Endodermal cell (in vitro differentiated cells): ENCODE measurements at regions not wholly inside any gene's neighbourhood (a gene's known extent, or its start where the extent isn't known, plus 50 kb on each side); places are given as distances from the start of the nearest gene placed in this dataset.

ENCODE experiments used
- DNase-seq: peaks from one replicate; pipeline ENCODE4 v3.0.0-alpha.2; 2017
- H3K27ac ChIP-seq: 2 replicates; pipeline ENCODE4 v1.5.1; 2013; ENCODE audit warnings: mild to moderate bottlenecking, low read depth, low read length, moderate library complexity
- H3K27me3 ChIP-seq: 2 replicates; pipeline ENCODE4 v1.6.1; 2013; ENCODE audit warnings: mild to moderate bottlenecking, low read length, moderate library complexity; ENCODE audit not compliant: insufficient read depth, control insufficient read depth, poor library complexity, severe bottlenecking
- H3K36me3 ChIP-seq: 2 replicates; pipeline ENCODE4 v1.7.0; 2013; ENCODE audit warnings: mild to moderate bottlenecking, low read length, moderate library complexity; ENCODE audit not compliant: control insufficient read depth, insufficient read depth
- H3K4me1 ChIP-seq: one replicate; pipeline ENCODE4 v1.7.0; 2013; ENCODE audit warnings: low read length; ENCODE audit not compliant: control insufficient read depth, insufficient read depth
- H3K4me3 ChIP-seq: 2 replicates; pipeline ENCODE4 v1.5.1; 2013; ENCODE audit warnings: mild to moderate bottlenecking, low read length, moderate library complexity
- H3K9ac ChIP-seq: 2 replicates; pipeline ENCODE4 v1.6.1; 2013; ENCODE audit warnings: mild to moderate bottlenecking, low read length, moderate library complexity; ENCODE audit not compliant: poor library complexity, severe bottlenecking; ENCODE audit errors: extremely low read depth
- H3K9me3 ChIP-seq: 2 replicates; pipeline ENCODE4 v1.6.1; 2013; ENCODE audit warnings: mild to moderate bottlenecking, low read length, moderate library complexity; ENCODE audit not compliant: control insufficient read depth
- H3K27ac Mint-ChIP-seq: 2 replicates; pipeline ENCODE4 v1.8.0; 2020; ENCODE audit warnings: mixed read lengths
- H3K27me3 Mint-ChIP-seq: 2 replicates; pipeline ENCODE4 v1.8.0; 2021; ENCODE audit warnings: mild to moderate bottlenecking, mixed read lengths; ENCODE audit not compliant: insufficient read depth
- H3K36me3 Mint-ChIP-seq: 2 replicates; pipeline ENCODE4 v1.8.0; 2020; ENCODE audit warnings: low read depth, mixed read lengths
- H3K4me1 Mint-ChIP-seq: 2 replicates; pipeline ENCODE4 v1.8.0; 2020; ENCODE audit warnings: mixed read lengths
- H3K4me3 Mint-ChIP-seq: 2 replicates; pipeline ENCODE4 v1.8.0; 2020; ENCODE audit warnings: mild to moderate bottlenecking, moderate library complexity, mixed read lengths
- H3K9me3 Mint-ChIP-seq: 2 replicates; pipeline ENCODE4 v1.8.0; 2020; ENCODE audit warnings: mild to moderate bottlenecking, mixed read lengths
- WGBS, 2 experiments: methylation state at CpG; one replicate each; pipeline versions ENCODE4 v1.1.5 to v1.1.7; 2013; ENCODE audit warnings: missing lambda C conversion rate in 2 of 2, mixed read lengths in 1 of 2; ENCODE audit not compliant: insufficient coverage in 1 of 2, insufficient read length in 1 of 2; 5-methylcytosine and 5-hydroxymethylcytosine counted together
- TF ChIP-seq, protein P1 (sequence below): fragments of 200-600 bp; sonication (generic); conservative IDR thresholded peaks from 2 replicates; pipeline ENCODE4 v1.5.0; 2021; ENCODE audit warnings: antibody characterized with exemption, mild to moderate bottlenecking

DNA sequence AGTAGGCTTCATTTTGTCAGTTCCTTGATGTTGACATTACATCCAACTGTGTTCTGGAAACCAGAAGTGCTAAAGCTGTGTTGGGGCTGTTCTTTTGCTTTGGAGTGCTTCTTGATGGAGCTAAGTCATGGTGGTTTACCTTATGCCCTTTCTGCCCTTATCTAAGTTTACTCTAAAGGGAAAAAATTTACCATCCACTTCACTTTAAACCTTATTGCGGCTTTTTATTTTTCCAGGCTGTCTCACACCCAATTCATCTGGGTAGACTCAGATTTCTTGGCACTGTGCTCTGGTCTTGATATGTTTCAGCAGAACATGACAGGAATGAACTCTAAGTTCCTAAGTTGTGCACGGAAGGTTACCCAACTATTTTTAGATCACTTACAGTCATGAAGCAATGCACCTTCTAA, 104.7 kb upstream of the TTC29 start:
- Histone ChIP-seq H3K27ac (no peak overlapping the region), H3K4me3 (no peak overlapping the region), H3K27me3 (no peaks in the 10 kb centered on the region), H3K9me3 (peaks cover 7% of the 10 kb centered on the region), H3K36me3 (no peaks in the 10 kb centered on the region), H3K9ac (no peak overlapping the region), H3K4me1 (no peaks in the 10 kb centered on the region)
- Mint-ChIP-seq H3K9me3 (peaks cover 10% of the 10 kb centered on the region), H3K27ac (no peak overlapping the region), H3K4me3 (no peak overlapping the region), H3K4me1 (peaks cover 9% of the 10 kb centered on the region), H3K36me3 (no peaks in the 10 kb centered on the region), H3K27me3 (no peaks in the 10 kb centered on the region)
- TF ChIP-seq, protein P1, sequence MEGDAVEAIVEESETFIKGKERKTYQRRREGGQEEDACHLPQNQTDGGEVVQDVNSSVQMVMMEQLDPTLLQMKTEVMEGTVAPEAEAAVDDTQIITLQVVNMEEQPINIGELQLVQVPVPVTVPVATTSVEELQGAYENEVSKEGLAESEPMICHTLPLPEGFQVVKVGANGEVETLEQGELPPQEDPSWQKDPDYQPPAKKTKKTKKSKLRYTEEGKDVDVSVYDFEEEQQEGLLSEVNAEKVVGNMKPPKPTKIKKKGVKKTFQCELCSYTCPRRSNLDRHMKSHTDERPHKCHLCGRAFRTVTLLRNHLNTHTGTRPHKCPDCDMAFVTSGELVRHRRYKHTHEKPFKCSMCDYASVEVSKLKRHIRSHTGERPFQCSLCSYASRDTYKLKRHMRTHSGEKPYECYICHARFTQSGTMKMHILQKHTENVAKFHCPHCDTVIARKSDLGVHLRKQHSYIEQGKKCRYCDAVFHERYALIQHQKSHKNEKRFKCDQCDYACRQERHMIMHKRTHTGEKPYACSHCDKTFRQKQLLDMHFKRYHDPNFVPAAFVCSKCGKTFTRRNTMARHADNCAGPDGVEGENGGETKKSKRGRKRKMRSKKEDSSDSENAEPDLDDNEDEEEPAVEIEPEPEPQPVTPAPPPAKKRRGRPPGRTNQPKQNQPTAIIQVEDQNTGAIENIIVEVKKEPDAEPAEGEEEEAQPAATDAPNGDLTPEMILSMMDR = no peak
- no peak for DNase-seq
- 85 to 89% methylated on average over 2 of the region's 2 CpGs for WGBS, 2 experiments

DNA sequence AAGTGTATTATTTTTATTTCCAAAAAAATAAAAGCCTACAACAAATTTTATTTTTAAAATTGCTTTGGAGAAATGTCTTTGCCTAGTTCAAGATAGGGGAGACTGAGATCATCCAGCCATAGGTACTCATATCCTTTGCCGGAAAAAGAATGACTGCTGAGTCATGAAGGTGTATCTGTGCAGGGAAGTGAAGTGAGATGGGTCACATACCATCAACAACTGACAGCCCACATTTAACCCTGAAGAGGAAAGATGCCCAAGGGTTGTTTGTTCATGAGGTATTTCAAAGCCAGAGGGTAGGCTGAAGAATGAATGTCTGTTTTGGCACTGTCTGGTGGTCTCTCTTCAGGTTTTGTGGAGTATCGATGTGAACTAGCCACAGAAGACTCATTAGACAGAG, 106.7 kb upstream of the TTC29 start:
- H3K9ac ChIP-seq = no peak overlapping the region
- WGBS, 2 experiments = 93 to 100% methylated on average over 1 to 2 of the region's 2 CpGs
- peaks cover 7% of the 10 kb centered on the region for H3K9me3 ChIP-seq
- Mint-ChIP-seq H3K9me3 (peaks cover 10% of the 10 kb centered on the region), H3K27me3 (no peaks in the 10 kb centered on the region), H3K36me3 (no peaks in the 10 kb centered on the region), H3K4me3 (no peak overlapping the region), H3K4me1 (peaks cover 4% of the 10 kb centered on the region), H3K27ac (no peak overlapping the region)
- no peak overlapping the region for H3K4me3 ChIP-seq
- H3K27me3 ChIP-seq = no peaks in the 10 kb centered on the region
- no peaks in the 10 kb centered on the region for H3K4me1 ChIP-seq
- no peak for DNase-seq
- H3K36me3 ChIP-seq = no peaks in the 10 kb centered on the region
- H3K27ac ChIP-seq = no peak overlapping the region
- TF ChIP-seq, protein P1 = no peak

DNA sequence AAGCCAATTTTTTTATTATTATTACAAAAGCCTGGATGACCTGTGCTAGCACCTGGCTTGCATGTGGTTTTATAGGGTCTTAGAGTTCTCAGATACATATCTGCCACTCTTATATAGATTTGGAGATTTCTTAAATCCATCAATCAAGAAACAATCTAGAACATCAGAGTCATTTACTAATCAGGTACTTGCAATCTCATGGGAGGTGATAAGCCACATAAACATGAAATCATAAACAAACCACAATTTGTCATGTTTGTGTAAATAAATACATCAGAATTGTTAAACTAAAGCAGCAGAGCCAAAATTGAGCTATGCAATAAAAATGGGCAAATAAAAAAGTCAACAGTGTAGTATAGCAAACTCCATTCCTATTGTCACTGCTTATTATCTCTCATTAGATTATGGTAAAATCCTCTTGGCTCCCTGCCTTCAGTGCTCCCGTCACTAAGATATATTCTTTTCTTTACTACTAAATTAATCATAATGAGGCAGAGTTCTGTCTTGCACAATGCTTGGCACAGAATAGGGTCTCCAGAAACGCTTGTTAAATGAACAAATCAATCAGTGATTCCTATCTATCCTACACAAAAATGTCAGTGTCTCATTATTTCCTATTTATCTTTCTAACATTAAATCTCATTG, 108.7 kb upstream of the TTC29 start:
- H3K9me3 Mint-ChIP-seq = peaks cover 10% of the 10 kb centered on the region
- TF ChIP-seq, protein P1 = no peak
- Histone ChIP-seq H3K4me1 (no peaks in the 10 kb centered on the region), H3K4me3 (no peak overlapping the region), H3K27ac (no peak overlapping the region), H3K9me3 (peaks cover 7% of the 10 kb centered on the region), H3K9ac (no peak overlapping the region), H3K36me3 (no peaks in the 10 kb centered on the region), H3K27me3 (no peaks in the 10 kb centered on the region)
- no peak overlapping the region for H3K4me3 Mint-ChIP-seq
- peaks cover 8% of the 10 kb centered on the region for H3K4me1 Mint-ChIP-seq
- no peak for DNase-seq
- H3K27me3 Mint-ChIP-seq = no peaks in the 10 kb centered on the region
- H3K36me3 Mint-ChIP-seq = no peaks in the 10 kb centered on the region
- WGBS, 2 experiments = 81 to 94% methylated on average over 2 of the region's 2 CpGs
- no peak overlapping the region for H3K27ac Mint-ChIP-seq
